ENCODE measurements at regions not wholly inside any gene's neighbourhood (a gene's known extent, or its start where the extent isn't known, plus 50 kb on each side); places are given as distances from the start of the nearest gene placed in this dataset.

GRCh38 chr1:239511875-239512274 is 125.5 kb downstream of the CHRM3 start:
- no peak for ATAC-seq (replicated peaks)
- H3K4me1 Mint-ChIP-seq: no peaks in the 10 kb centered on the region
- peaks cover 11% of the 10 kb centered on the region for H3K9me3 Mint-ChIP-seq
- H3K27me3 Mint-ChIP-seq: no peaks in the 10 kb centered on the region
- H3K36me3 Mint-ChIP-seq (ENCODE audit: low read depth): no peaks in the 10 kb centered on the region
- H3K27ac Mint-ChIP-seq: no peak overlapping the region
- H3K4me3 Mint-ChIP-seq: no peak overlapping the region

- no peaks in the 10 kb centered on the region for H3K36me3 Mint-ChIP-seq (ENCODE audit: low read depth)
- H3K4me3 Mint-ChIP-seq: no peak overlapping the region
- ATAC-seq (replicated peaks): no peak
- no peaks in the 10 kb centered on the region for H3K4me1 Mint-ChIP-seq
- no peak overlapping the region for H3K27ac Mint-ChIP-seq
- H3K9me3 Mint-ChIP-seq: no peaks in the 10 kb centered on the region
- H3K27me3 Mint-ChIP-seq: no peaks in the 10 kb centered on the region
Measured at GRCh38 chr1:239516579-239516978, 130.2 kb downstream of the CHRM3 start.

- Mint-ChIP-seq H3K36me3 (ENCODE audit: low read depth) (no peaks in the 10 kb centered on the region), H3K4me3 (no peak overlapping the region), H3K4me1 (no peaks in the 10 kb centered on the region), H3K27ac (no peak overlapping the region), H3K9me3 (no peaks in the 10 kb centered on the region), H3K27me3 (peaks cover 8% of the 10 kb centered on the region)
- ATAC-seq (replicated peaks): no peak
Measured at GRCh38 chr1:239526391-239526790, 140.0 kb downstream of the CHRM3 start.

- peaks cover 5% of the 10 kb centered on the region for H3K27me3 Mint-ChIP-seq
Measured at GRCh38 chr1:239527051-239527693, 140.8 kb downstream of the CHRM3 start.

GRCh38 chr1:239536165-239536849 is 149.9 kb downstream of the CHRM3 start:
- no peak overlapping the region for H3K4me3 Mint-ChIP-seq
- H3K36me3 Mint-ChIP-seq (ENCODE audit: low read depth): no peaks in the 10 kb centered on the region
- ATAC-seq (replicated peaks): no peak
- H3K27ac Mint-ChIP-seq: no peak overlapping the region
- H3K9me3 Mint-ChIP-seq: no peaks in the 10 kb centered on the region
- H3K4me1 Mint-ChIP-seq: peaks cover 5% of the 10 kb centered on the region
- no peaks in the 10 kb centered on the region for H3K27me3 Mint-ChIP-seq

More at GRCh38 chr1:239527051-239527693, 140.8 kb downstream of the CHRM3 start:
- Mint-ChIP-seq H3K9me3 (no peaks in the 10 kb centered on the region), H3K36me3 (ENCODE audit: low read depth) (no peaks in the 10 kb centered on the region), H3K4me3 (no peak overlapping the region), H3K4me1 (no peaks in the 10 kb centered on the region), H3K27ac (no peak overlapping the region)
- ATAC-seq (replicated peaks): no peak

- H3K36me3 Mint-ChIP-seq (ENCODE audit: low read depth): no peaks in the 10 kb centered on the region
- H3K27me3 Mint-ChIP-seq: no peaks in the 10 kb centered on the region
- H3K4me1 Mint-ChIP-seq: peaks cover 5% of the 10 kb centered on the region
- no peak for ATAC-seq (replicated peaks)
- H3K27ac Mint-ChIP-seq: no peak overlapping the region
- no peak overlapping the region for H3K4me3 Mint-ChIP-seq
- H3K9me3 Mint-ChIP-seq: no peaks in the 10 kb centered on the region
Measured at GRCh38 chr1:239537795-239538194, 151.4 kb downstream of the CHRM3 start.

- Mint-ChIP-seq H3K27ac (no peak overlapping the region), H3K9me3 (no peaks in the 10 kb centered on the region), H3K4me3 (no peak overlapping the region), H3K4me1 (peaks cover 5% of the 10 kb centered on the region), H3K27me3 (no peaks in the 10 kb centered on the region), H3K36me3 (ENCODE audit: low read depth) (no peaks in the 10 kb centered on the region)
- ATAC-seq (replicated peaks): no peak
Measured at GRCh38 chr1:239538239-239538988, 152.0 kb downstream of the CHRM3 start.

GRCh38 chr1:239539051-239539450 is 152.7 kb downstream of the CHRM3 start:
- H3K36me3 Mint-ChIP-seq (ENCODE audit: low read depth): no peaks in the 10 kb centered on the region
- no peaks in the 10 kb centered on the region for H3K9me3 Mint-ChIP-seq
- ATAC-seq (replicated peaks): no peak
- no peak overlapping the region for H3K4me3 Mint-ChIP-seq
- no peak overlapping the region for H3K27ac Mint-ChIP-seq
- no peaks in the 10 kb centered on the region for H3K27me3 Mint-ChIP-seq
- peaks cover 5% of the 10 kb centered on the region for H3K4me1 Mint-ChIP-seq

- no peak for ATAC-seq (replicated peaks)
- H3K36me3 Mint-ChIP-seq (ENCODE audit: low read depth): no peaks in the 10 kb centered on the region
- no peaks in the 10 kb centered on the region for H3K9me3 Mint-ChIP-seq
- H3K4me3 Mint-ChIP-seq: no peak overlapping the region
- H3K4me1 Mint-ChIP-seq: peaks cover 5% of the 10 kb centered on the region
- no peaks in the 10 kb centered on the region for H3K27me3 Mint-ChIP-seq
- no peak overlapping the region for H3K27ac Mint-ChIP-seq
Measured at GRCh38 chr1:239539812-239540211, 153.4 kb downstream of the CHRM3 start.

GRCh38 chr1:239543873-239544272 is 157.5 kb downstream of the CHRM3 start:
- H3K36me3 Mint-ChIP-seq (ENCODE audit: low read depth): no peaks in the 10 kb centered on the region
- H3K27me3 Mint-ChIP-seq: no peaks in the 10 kb centered on the region
- no peak for ATAC-seq (replicated peaks)
- peaks cover 5% of the 10 kb centered on the region for H3K4me1 Mint-ChIP-seq
- no peak overlapping the region for H3K27ac Mint-ChIP-seq
- no peaks in the 10 kb centered on the region for H3K9me3 Mint-ChIP-seq
- H3K4me3 Mint-ChIP-seq: no peak overlapping the region

GRCh38 chr1:239545466-239545865 is 159.1 kb downstream of the CHRM3 start:
- Mint-ChIP-seq H3K4me1 (peaks cover 5% of the 10 kb centered on the region), H3K9me3 (no peaks in the 10 kb centered on the region), H3K27me3 (no peaks in the 10 kb centered on the region), H3K4me3 (no peak overlapping the region), H3K27ac (no peak overlapping the region), H3K36me3 (ENCODE audit: low read depth) (no peaks in the 10 kb centered on the region)
- ATAC-seq (replicated peaks): no peak

GRCh38 chr1:239547987-239548386 is 161.6 kb downstream of the CHRM3 start:
- Mint-ChIP-seq H3K27me3 (no peaks in the 10 kb centered on the region), H3K27ac (no peak overlapping the region), H3K4me1 (peaks cover 5% of the 10 kb centered on the region), H3K36me3 (ENCODE audit: low read depth) (no peaks in the 10 kb centered on the region), H3K9me3 (no peaks in the 10 kb centered on the region), H3K4me3 (peak overlapping the region; percentile 54)
- ATAC-seq (replicated peaks): peak; percentile 80

GRCh38 chr1:239550178-239550577 is 163.8 kb downstream of the CHRM3 start:
- no peaks in the 10 kb centered on the region for H3K27me3 Mint-ChIP-seq
- ATAC-seq (replicated peaks): no peak

GRCh38 chr1:239555350-239555749 is 169.0 kb downstream of the CHRM3 start:
- Mint-ChIP-seq H3K4me3 (no peak overlapping the region), H3K27ac (no peak overlapping the region), H3K4me1 (peaks cover 4% of the 10 kb centered on the region), H3K27me3 (no peaks in the 10 kb centered on the region), H3K9me3 (no peaks in the 10 kb centered on the region), H3K36me3 (ENCODE audit: low read depth) (no peaks in the 10 kb centered on the region)
- no peak for ATAC-seq (replicated peaks)

More at GRCh38 chr1:239550178-239550577, 163.8 kb downstream of the CHRM3 start:
- Mint-ChIP-seq H3K4me3 (no peak overlapping the region), H3K9me3 (no peaks in the 10 kb centered on the region), H3K27ac (no peak overlapping the region), H3K4me1 (peaks cover 5% of the 10 kb centered on the region), H3K36me3 (ENCODE audit: low read depth) (no peaks in the 10 kb centered on the region)

GRCh38 chr1:239558559-239558958 is 172.2 kb downstream of the CHRM3 start:
- H3K4me3 Mint-ChIP-seq: no peak overlapping the region
- no peaks in the 10 kb centered on the region for H3K9me3 Mint-ChIP-seq
- peaks cover 4% of the 10 kb centered on the region for H3K4me1 Mint-ChIP-seq
- H3K27me3 Mint-ChIP-seq: no peaks in the 10 kb centered on the region
- H3K27ac Mint-ChIP-seq: no peak overlapping the region
- ATAC-seq (replicated peaks): no peak
- no peaks in the 10 kb centered on the region for H3K36me3 Mint-ChIP-seq (ENCODE audit: low read depth)
